DMS114 treated with DMSO at 0.1 percent for 48 hours (cell line): ENCODE measurements at regions not wholly inside any gene's neighbourhood (a gene's known extent, or its start where the extent isn't known, plus 50 kb on each side); places are given as distances from the start of the nearest gene placed in this dataset.
"Not testable (repeated sequence)": the region's sequence is repeated elsewhere in the genome, so short reads cannot be mapped to it uniquely, and the experiment has no call there.

Experiments
- DNase-seq: peaks from one replicate; lab custom pipeline; 2025; ENCODE audit not compliant: unreplicated experiment; lab: John Stamatoyannopoulos, UW

- DNase-seq, result no peak
Measured at GRCh38 chr20:48364688-48365421, 462.9 kb downstream of the PREX1 start.

GRCh38 chr20:48364055-48364454 is 463.7 kb downstream of the PREX1 start:
- no peak for DNase-seq

DNA sequence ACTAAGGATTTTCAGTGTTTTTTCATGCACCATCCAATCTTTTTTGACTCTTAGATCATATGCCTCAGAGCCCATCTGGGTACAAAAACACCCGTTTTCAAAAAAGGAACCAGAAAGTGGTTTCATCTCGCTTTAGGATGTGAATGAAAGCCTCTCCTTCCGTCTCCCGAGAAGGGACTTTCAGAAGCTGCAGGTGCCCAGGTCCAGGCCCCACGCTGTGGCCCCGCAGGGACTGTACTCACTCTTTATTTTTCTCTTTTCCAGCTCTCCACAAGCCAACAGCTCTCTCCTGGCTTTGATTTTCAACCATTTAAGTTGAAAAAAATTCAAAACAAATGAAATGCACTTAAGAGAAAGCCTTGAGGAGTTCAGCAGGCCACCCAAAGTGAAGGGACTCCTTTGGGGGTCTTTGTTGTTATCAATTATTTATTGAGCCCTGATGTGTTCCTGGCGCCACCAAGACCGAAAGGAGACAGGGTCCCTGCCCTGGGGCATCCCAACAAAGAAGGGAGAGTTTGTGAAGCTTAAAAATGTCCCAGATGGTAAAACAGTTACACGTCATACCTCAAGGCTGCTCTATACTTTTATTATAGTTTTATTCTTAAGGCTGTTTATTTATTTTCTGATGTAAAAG is 467.3 kb downstream of the PREX1 start:
- no peak for DNase-seq

GRCh38 chr20:48359692-48360341 is 468.0 kb downstream of the PREX1 start:
- DNase-seq, result no peak

DNA sequence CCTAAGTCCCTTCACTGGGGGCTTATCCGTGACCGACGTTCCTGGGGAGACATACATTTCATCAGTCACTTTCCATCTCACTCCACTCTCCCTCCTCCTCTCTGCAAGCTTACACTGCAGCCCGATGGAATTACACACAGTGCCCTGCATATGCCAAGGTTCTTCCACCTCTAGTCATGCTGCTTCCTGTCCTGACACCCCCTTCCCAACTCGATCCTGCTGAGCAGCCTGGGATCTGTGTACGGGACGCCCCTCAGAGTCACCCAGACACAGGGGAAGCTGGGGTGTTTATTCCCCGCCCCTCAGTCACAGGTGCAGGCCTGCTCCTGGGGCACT is 468.8 kb downstream of the PREX1 start:
- DNase-seq, result not testable (repeated sequence)

GRCh38 chr20:48358176-48359054 is 469.4 kb downstream of the PREX1 start:
- no peak for DNase-seq

DNA sequence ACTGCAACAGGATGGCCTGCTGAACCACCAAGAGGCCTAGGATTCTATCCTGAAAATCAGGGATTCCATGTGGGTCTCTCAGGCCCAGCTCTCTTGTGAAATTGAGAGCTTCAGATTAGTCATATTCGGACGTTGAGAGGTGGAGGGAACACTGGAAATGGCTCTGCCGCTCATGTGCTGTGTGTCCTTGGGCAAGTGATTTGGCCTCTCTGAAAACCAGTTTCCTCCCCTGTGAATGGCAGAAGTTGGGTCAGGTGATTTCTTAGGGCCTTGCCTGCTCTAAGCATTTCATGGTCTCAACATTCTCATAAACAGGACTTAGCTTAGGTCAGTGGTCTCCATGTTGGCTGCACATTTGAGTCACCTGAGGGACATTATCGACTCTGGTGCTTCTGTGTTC is 470.1 kb downstream of the PREX1 start:
- DNase-seq, result no peak

DNA sequence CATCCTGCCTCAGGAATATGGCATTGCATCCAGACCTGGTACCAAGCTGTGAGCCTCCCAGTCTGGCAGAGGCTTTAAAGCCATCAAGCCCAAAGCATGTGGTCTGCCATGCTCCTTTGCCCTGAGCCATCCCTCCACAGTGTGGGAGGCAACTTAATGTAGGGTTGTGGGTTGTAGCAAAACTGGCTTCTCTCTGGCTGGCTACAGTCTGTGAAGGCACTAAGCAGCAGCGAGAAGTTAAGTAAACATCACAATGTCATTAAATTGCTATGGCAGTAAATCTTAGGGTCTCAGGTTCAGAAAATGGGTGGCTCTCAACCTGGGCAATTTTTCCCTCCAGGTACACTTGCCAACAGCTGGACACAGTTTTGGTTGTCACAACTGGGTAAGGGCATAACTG is 472.9 kb downstream of the PREX1 start:
- DNase-seq, result no peak

DNA sequence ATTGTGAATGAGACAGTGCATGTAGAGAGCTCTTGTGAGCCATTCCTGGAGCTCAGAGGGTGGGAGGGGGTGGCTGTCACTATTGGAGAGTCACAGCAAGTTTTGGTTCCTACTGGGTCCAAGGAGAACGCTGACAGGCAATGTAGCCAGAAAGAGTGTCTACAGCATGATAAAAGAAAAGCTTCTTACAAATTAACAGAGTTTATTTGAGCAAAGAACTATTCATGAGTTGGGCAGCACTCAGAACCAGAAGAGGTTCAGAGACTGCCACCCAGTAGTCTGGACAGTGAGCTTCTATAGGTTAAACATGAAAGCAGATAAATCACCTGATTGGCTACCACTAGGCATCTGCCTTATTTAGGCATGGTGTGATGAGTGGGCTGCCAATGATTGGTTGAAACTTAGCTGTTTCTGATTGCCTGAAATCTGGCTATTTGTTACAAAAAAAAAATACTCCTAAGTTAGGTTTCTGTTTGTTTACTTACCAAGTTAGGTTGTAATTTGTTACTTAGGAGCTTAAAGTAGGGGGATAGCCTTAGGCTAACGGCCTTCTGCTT is 473.4 kb downstream of the PREX1 start:
- no peak for DNase-seq

- DNase-seq, result no peak
Measured at GRCh38 chr20:48352628-48353027, 475.2 kb downstream of the PREX1 start.

- DNase-seq, result no peak
Measured at GRCh38 chr20:48352042-48352441, 475.8 kb downstream of the PREX1 start.

- no peak for DNase-seq
Measured at GRCh38 chr20:48350313-48350988, 477.3 kb downstream of the PREX1 start.

DNA sequence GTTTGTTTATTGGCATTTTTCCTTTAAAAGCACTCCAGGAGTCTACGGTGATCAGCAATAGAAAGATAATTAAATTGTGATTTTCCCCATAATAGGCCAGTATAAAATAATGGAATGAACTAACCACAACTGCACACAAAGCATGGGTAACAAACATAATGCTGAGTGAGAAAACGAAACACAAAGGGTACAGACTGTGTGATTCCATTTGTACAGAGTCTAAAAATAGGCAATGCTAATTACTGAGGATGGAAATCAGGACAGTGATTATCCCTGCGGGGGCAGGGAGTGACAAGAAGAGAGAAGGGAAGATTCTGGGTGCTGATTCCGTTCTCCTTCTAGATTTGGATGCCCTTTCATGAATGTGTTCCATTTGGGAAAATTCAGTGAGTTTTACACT is 478.1 kb downstream of the PREX1 start:
- DNase-seq, result no peak

DNA sequence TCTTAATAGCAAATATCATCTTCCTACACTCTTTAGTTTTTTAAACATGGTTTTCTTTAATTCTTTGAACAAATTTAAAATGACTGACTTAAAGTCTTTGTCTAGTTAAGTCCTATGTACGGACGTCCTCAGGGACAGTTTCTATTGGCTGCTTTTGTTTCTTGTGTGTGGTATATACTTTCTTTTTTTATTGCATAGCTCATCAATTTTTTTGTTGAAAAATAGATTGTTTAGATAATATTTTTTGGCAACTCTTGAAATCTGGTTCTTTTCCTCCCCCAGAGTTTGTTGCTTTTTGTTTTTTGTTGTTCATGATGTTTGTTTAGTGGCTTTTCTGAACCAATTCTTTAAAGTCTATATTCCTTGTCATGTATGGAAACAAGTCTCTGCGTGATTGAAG is 479.8 kb downstream of the PREX1 start:
- no peak for DNase-seq

- no peak for DNase-seq
Measured at GRCh38 chr20:48342822-48343513, 484.8 kb downstream of the PREX1 start.

DNA sequence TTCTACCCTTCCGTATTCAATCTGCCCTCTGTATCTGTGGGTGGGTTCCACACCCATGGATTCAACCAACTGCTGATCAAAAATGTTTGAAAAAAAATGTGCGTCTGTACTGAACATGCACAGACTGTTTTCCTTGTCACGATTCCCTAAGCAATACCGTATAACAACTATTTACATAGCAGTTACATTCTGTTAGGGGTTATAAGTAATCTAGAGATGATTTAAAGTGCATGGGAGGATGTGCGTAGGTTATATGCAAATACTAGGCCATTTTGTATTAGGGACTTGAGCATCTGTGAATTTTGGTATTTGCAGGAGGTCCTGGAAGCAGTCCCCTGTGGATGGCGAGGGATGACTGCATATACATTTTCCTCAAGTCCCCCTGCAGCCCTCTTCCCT is 486.9 kb downstream of the PREX1 start:
- DNase-seq, result no peak

- DNase-seq, result no peak
Measured at GRCh38 chr20:48339986-48340882, 487.6 kb downstream of the PREX1 start.

DNA sequence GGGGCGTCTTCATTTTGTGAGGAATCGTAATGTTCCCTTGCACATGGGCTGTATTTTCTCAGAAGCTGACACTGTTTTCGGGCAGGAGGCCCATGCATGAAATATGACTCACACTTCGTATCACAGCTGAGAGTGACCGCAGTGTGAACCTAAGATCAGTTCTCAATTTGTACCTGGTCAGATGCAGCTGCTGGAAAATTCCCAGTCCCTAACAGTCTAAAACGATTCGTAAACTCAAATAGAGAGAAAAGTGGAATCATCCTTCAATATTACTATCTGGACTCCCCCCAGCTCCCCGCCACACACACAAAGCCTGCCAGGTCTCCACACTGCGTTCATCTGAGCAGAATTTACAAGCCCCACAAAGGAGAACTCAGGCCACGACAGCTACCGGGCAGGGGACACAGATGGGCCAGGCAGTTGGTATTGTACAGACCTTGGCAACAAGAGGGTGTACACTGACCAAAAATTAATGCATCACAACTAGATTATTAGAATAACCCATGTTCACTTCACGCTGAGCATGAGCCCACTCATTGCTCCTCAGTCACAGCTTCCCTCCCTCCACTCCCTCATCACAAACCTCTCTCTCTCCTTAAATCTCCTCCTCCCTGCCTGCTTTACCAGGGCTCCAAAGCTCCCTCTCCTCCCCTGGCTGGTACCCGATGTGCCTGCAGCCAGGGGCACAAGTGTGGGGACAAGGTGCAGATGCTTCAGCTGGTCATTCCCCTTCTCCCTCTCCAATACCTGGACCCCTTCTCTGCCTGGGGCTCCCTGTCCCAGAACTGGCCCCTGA is 488.4 kb downstream of the PREX1 start:
- no peak for DNase-seq
